T-helper 1 cell treated with Interleukin-12 subunit alpha and Interleukin-12 subunit beta and Interleukin-4 antibody, amounts not matched to agents 30 ng/mL and 1 ng/mL, for 36 hours (primary cell): ENCODE measurements at regions not wholly inside any gene's neighbourhood (a gene's known extent, or its start where the extent isn't known, plus 50 kb on each side); places are given as distances from the start of the nearest gene placed in this dataset.
"Not testable (repeated sequence)": the region's sequence is repeated elsewhere in the genome, so short reads cannot be mapped to it uniquely, and the experiment has no call there.

Source experiments
- intact Hi-C: fragments of 100-400 bp; cut with micrococcal nuclease; formaldehyde crosslinking; loops from one replicate; pipeline ENCODE4 v1.15.1; 2024

DNA sequence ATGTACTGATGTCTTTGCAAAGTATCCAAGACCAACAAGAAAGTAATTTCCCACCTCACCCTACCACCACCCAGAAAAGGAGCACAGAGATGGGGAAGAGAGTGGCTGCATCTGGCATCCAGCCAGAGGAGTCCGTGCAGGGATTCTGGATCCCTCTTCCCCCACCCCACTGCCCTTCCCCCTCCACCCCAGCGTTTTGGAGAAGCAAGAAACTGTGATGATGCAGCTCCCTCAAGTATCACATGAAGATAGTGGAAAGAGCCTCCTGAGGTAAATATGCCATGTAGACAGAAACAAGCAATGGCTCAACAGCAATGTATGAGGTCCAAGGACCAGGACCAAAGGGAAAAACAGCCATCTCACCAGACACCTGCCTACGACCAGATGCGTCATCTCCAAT, 153.8 kb downstream of the DEPDC1B start:
- intact Hi-C loops = no loop called here

DNA sequence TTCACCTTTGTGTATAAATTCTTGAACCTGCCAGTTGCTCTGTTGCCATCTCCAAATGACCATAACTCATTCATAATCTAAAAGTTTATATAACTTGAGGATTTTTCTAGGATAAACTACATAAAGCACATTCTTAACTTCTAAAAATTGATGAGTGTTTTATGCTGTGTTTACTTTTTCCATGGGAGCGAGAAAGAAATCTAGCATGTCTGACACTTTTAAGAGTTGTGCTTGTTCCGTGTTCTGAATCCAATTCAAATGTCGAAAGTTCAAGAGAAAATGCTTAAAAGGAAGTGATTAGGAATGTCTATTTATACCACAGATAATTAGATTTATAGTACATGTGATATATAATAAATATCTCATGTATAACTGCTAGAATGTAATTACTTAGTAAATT, 154.4 kb downstream of the DEPDC1B start:
- intact Hi-C loops = no loop called here

DNA sequence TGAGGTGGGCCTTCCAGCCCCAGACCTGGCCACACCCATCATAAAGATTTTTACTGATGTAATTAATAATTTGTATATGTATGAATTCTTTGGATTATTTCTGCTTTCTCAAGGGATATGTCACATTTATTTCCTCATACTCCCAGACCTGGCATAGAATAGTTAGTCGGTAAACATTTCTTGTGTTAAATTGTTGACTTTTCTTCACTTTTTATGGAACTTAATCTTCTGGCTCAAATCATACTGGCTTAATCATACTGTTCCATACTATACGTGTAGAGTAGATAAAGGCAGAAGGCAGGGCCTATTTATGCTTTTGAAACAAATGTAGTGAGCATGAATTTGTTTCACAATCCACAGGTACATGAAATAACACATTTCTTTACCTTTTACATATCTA, 155.8 kb downstream of the DEPDC1B start:
- intact Hi-C loops = no loop called here

DNA sequence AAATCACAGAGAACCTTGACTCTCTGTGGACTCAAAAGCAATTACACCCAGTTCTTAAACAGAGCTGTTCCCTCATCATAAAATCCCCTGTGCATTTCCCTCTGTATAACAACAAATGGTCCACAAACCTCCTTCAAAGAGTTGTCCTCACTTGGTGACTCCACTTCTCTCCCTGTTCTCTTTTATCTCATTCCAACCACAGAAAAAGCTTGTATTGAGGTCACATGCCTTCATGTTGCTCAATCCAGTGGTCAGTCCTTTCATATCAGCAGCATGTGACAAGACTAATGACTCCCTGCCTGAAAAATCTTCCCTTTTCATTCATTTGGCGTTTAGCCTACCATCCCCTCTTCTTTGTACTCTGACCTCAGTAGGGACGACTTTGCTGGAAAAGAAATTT, 158.0 kb downstream of the DEPDC1B start:
- intact Hi-C loops = no loop called here

DNA sequence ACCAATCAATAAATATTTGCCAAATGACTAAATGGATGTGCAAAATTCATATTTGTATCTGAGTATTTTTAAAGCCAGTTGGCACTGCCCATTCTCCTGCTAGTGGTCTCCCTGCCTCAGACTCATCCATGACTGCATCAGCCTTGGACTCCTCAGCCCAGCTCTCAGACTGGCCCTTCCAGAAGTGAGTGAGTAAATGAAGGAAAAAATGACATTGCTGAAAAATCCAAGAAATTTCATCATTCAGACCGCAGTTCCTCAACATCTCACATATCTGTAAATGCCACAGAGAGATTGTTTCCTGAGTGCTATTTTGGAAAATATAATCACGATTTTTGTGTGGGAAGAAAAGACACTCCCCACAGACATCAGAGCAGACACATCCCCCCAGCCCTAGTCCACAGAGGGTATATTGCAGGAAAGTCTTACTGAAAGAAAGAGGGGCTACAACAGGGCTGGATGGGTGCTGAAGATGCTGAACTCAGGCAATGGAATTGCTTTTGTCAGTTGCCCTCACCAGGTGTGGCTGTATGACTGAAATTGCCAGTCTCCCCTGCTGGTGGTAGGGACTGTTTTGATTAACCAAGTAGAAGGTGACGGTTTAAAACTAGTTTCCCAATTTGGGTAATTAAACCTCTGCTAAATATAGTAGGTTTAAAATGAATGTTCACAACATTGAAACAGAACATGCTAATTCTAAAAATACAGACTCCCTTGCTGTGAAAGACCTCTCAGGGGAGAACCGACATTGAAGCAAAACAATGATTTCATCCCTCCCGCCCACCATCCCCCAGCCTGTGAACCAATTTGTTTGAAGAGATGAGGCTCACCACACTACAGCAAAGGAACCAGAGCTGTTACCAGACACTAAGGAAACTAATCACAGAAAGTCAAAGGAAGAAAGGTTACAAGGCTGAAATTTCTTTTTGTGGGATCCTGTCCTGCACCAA, 158.8 kb downstream of the DEPDC1B start:
- intact Hi-C loops = no loop called here

DNA sequence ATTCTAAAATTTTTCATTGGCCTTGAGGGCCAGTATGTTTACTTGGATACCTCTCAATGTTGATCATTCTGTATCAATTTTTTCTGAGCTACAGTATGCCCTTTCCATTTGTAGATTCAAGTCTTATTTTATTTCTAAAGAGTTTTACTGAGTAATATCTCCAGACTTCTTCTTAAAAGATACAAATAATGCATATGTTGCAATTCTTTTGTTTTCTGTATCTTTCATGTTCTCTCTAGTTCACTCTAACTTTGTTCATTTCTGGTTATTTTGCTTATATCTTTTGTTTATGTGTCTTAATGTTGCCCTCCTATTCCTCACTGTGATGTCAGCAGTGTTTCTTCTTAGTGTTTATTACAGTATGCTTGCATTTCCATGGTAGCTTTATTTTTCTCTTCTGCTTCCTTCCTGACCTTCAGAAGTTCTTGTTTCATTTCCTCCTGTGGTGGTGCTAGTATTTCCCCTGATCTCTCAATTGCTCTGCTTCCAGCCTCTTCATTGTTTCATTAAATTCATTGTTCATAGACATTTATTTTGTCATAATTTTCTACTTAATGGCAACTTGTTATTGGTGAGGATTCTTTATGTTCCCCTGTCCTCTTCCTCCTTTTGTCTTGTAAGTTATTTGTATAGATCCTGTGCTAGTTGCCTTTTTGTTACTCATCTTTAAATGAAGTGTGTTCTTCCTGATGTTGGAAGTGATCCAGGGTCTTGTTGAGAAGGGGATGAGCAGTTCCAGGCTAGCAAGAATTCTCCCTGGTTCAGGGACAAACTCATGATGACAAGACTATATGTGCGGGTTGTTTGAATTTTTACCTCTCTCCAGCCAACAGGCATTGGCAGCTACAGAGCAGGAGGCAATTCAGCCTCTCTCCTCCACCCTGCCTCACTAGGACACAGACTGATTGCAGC, 160.8 kb downstream of the DEPDC1B start:
- intact Hi-C loops = no loop called here

DNA sequence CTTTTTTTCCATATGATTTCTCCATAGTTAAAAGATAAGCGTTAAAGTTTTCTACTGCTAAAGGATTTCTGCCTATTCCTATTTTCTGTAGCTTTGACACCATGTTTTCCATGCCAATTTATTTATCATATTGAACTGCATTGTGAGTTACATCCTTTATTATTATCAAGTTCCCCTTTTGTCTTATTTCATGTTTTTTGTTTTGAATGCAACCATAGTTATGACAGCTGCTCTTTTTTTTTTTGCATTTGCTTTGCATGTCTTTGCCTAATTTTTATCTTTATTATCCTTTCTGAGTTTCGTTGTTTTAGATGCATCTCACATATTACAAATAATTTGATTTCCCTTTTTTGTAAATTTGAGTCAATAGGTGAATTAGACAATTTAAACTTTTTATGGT, 161.5 kb downstream of the DEPDC1B start:
- intact Hi-C loops = no loop called here

DNA sequence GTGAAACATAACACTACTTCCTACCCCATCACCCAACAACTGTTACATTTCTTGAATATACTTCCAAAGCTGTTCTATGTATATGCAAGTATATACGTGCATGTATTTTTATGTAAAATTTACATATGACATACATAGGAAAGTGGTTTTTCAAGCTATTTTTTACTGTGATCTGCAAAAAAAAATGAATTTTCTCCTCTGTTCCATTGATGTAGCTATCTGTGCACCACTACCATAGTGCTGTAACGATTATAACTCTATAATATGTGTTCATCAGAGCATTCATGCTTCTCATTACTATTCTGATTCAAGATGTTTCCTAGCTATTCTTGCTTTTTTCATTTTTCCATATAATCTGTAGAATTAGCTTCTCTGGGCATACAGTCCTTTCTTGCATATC, 164.0 kb downstream of the DEPDC1B start:
- intact Hi-C loops = no loop called here

DNA sequence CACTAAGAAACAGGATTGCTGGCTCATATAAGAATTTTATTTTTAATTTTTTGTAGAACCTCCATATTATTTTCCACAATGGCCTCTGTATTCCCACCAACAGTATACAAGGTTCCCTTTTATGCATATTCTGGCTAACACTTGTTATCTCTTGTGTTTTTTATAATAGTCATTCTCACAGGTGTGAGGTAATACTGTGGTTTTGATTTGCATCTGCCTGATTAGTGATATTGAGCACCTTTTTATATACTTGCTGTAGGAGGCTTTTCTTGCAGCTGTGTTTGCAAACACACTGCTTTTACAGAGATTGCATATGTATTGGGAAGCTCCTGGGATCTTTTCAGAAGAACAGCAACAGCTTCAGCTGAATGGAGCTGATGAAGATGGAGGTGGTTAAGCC, 164.8 kb downstream of the DEPDC1B start:
- intact Hi-C loops = no loop called here

DNA sequence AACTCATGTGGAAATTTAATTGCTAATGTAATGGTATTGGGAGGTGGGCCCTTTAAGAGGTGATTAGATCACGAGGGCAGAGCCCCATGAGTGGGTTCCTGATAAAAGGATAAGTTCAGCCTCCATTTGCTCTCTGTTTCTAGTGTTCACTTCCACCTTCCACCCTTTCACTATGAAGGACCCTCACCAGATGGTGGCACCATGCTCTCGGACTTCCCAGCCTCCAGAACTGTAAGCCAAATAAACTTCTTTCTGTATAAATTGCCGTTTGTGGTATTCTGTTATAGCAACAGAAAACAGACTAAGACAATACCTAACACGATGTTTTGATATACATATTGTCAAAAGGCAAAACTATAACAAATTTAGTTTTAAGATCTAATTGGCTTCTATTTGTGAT, 166.2 kb downstream of the DEPDC1B start:
- intact Hi-C loops = no loop called here

DNA sequence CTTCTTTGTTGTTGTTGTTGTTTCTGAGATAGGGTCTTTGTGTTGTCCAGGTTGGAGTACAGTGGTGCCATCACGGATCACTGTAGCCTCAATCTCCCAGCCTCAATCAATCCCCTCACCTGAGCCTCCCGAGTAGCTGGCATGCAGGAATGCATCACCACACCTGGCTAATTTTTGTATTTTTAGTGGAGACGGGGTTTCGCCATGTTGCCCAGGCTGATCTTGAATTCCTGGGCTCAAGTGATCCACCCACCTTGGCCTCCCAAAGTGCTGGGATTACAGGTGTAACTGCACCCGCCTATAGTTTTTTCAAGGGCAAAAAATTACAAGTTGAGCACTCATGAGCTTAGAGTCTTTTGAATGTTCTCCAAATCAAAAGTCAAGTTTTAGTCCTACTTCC, 167.2 kb downstream of the DEPDC1B start:
- intact Hi-C loops = not testable (repeated sequence)

DNA sequence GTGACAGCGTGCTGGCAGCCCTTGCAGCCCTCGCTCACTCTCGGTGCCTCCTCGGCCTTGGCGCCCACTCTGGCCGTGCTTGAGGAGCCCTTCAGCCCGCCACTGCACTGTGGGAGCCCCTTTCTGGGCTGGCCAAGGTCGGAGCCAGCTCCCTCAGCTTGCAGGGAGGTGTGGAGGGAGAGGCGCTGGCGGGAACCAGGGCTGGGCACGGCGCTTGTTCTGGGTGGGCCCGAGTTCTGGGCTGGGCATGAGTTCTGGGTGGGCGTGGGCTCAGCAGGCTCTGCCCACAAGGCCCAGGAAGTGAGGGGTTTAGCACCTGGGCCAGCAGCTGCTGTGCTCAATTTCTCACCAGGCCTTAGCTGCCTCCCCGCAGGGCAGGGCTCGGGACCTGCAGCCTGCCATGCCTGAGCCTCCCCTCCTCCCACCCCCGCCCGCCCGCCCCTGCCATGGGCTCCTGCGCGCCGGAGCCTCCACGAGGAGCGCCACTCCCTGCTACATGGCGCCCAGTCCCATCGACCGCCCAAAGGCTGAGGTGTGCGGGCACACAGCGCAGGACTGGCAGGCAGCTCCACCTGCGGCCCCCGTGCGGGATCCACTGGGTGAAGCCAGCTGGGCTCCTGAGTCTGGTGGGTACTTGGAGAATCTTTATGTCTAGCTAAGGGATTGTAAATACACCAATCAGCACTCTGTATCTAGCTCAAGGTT, 169.7 kb downstream of the DEPDC1B start:
- intact Hi-C loops = not testable (repeated sequence)

DNA sequence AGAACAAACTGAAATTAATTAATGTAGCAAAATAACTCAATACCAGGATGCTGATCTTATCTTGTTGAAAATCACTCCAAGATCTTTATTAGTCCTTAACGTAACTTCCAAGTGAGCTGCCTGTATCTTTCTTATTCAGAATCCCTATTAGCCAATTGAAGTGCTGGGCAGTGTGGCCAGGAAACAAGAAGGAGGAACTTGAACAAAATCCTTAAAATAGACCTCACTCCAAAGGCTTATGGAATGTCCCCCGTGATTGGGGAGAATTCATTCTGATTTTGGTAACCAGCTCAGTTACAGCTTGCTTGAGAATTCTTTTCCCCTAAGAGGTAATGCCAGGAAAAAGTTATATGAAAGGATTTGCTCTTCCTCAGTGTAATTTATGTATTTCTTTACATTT, 171.0 kb downstream of the DEPDC1B start:
- intact Hi-C loops = no loop called here

DNA sequence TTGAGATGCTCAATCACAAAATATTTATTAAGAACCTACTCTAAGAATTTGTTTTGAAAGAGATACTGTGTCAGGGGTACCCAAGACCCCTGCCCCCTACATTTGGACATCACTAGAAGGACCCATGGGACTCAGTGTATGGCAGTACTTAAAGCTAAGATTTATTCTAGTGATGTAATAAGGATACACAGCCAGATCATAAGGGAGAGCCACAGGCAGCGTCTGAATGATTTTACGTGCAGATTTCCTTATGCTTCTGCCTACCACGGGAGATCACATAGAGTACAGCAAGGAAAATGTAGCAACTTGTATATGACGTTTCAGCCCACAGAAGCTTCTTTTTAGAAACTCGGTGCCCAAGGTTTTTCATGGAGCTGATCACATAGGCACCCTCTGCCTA, 172.9 kb downstream of the DEPDC1B start:
- intact Hi-C loops = no loop called here

DNA sequence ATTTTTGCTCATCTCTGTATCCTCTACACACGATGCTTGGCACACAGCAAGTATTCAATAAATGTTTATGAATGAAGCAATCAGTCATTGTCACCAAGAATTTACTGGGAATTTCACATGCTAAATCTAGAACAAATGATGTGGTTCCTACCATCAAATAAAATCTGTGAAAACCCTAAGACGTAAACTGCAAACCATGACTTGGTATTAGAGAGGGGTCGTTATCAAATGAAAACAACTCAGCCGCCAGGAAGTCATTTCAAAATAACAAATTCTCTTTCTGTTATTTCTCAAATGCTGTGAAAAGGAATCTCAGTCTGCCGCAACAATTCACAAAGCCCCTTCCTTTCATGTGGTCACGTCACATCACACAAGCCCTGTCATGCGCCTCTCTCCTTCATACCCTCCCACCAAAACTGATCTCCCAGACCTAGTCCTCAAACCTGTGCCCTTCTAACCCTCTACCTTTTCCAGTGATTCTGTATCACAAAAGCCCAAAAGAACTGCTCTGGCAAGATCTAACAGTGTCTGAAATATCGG, 173.6 kb downstream of the DEPDC1B start:
- intact Hi-C loops = no loop called here

DNA sequence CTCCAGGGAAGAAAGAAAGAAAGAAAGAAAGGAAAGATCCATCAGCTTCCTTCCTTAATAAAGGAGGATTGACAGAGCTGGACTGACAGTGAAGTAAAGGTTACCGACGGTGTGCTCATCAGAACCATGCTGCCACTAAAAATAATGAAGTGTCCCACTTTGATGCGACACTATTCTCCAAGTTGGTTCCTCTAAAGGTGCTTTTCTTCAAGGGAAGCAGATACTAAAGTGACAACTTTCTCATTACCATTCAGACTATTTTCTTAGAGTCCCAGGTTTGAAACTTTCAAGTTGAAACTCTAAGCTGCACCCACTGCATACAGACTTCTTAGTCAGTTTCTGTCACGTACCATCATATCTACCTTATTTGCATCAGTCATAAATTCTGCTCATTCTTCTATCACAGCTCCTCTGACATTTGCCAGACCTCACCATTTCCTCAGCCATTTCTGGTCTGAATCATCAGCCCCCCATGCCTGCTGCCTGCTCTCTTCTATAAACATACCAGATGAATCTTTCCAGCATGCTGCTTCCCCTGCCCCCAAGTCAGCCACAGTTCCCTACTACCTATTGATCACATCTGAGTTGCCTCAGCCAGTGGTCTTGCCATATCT, 177.6 kb downstream of the DEPDC1B start:
- intact Hi-C loops = no loop called here

DNA sequence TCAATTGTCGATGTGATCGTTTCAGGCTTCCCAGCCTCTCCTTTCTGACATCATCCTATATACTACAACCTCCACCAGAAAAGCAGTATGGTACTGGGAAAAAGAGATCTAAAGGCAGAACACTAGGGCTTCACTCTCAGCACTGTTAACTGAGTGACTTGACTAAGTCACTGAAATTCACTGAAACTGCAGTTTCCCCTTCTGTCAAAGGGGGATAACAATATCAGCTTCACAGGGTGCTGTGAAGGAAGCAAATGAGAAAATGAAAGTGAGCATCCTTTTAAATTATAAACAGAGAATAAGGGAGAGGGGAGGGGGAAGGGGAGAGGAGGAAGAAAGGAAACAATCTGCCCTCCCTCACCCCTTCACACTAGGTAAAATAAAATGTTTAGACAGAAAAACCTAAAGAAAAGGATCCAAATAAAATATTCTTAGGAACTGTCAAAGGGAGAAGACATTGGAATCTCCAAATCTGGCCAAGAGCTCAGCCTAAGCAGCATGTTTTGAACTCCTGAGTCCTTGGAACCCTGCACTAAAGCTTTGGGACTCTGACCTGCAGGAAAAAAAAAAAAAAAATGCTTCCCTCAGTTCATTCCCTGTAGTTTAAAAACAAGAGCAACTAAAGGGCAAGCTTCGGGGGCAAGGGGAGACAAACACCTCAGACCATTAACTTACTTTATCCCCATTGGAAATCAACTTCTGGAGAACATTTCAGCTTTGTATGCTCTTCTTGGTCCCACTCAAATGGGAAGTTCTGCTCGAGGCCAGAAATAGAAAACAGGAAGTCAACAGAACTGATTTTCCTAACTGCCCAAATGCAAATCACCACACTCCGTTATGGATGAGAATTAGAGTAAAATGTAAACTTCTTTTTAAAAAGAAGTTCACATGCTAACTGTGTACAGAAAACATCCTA, 178.3 kb downstream of the DEPDC1B start:
- intact Hi-C loops = no loop called here

DNA sequence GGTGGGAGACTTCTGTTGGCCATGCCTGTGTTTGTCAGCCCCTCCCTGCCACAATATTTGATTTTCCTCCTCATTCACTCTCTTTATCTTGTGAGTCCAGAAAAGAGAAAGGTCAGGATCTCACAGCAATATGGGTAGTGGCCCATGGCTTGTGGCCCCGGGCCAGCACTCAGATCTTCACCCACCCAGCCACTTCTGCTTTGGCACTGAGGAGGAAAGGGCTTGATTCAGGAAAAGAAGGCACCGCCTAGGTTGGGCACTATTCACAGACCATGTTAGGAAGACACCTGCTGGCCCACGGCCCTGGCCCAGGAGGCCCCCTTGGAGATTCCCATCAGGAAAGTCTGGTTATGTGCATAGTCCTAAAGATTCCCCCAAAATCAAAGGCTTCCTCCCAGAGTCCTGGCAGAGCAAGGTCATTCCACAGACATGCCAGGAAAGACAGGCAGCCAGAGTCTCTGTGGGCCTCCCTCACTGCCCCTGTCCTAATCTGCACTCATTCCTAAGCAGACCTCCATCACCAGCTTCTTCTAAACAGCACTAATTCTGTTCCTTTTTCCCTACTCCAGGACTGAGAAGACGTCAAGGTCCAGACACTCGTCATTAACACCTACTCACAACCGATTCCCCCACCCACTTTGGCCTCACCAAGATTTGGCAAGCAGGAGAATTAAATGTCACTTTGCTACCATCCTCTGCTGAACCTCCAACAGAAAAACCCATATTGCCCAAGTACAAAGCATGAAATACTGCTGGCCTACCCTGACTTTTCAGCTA, 179.3 kb downstream of the DEPDC1B start:
- intact Hi-C loops = no loop called here

DNA sequence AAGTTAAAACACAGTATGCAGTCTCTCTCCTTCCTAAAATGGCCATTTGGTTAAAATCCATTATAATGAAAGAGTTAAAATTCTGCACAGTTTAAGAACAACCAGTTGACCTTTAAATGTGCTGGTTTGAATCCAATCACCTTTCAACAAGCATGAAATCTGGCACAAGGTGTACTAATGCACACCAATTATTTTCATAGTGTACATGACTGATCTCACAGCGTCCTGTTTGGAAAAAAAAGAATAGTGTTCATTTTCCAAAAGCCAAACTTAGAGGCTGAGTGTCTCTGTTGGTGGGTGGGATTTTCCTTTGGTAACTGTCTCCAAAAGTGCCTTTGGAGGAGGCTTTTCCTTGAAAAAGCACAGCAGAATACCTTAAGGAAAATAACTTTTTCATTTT, 180.6 kb downstream of the DEPDC1B start:
- intact Hi-C loops = no loop called here
